Testis (tissue), 2 donors: ENCODE measurements at regions not wholly inside any gene's neighbourhood (a gene's known extent, or its start where the extent isn't known, plus 50 kb on each side); places are given as distances from the start of the nearest gene placed in this dataset.

Experiments
- DNase-seq: peaks from one replicate; pipeline ENCODE4 v3.0.0-alpha.2; 2019
- H3K27ac ChIP-seq, 2 donors: fragments of 200-600 bp; sonication (generic); one replicate each; pipeline ENCODE4 v1.5.1; 2019
- H3K27me3 ChIP-seq: fragments of 200-600 bp; sonication (generic); one replicate; pipeline ENCODE4 v1.5.1; 2019
- H3K36me3 ChIP-seq: fragments of 200-600 bp; sonication (generic); one replicate; pipeline ENCODE4 v1.5.1; 2017; ENCODE audit warnings: low read depth; ENCODE audit errors: missing control alignments
- H3K4me1 ChIP-seq: fragments of 200-600 bp; sonication (generic); one replicate; pipeline ENCODE4 v1.5.1; 2019
- H3K4me3 ChIP-seq, 2 donors: fragments of 200-600 bp; sonication (generic); one replicate each; pipeline ENCODE4 v1.5.1; 2017 to 2019
- H3K9me3 ChIP-seq: fragments of 200-600 bp; sonication (generic); one replicate; pipeline ENCODE4 v1.5.1; 2017
- CTCF ChIP-seq, 3 experiments: fragments of 450-650 bp in 2 of 3; fragments of 200-600 bp in 1 of 3; sonication (generic) in 1 of 3; IDR thresholded peaks; one replicate each; pipeline ENCODE4 v1.5.1; 2016 to 2019; ENCODE audit warnings: antibody characterized with exemption in 3 of 3, mild to moderate bottlenecking in 2 of 3, moderate library complexity in 1 of 3
- POLR2A ChIP-seq: fragments of 450-650 bp; IDR thresholded peaks from one replicate; pipeline ENCODE4 v1.6.1; 2017; ENCODE audit warnings: antibody characterized with exemption, mild to moderate bottlenecking, moderate library complexity
- WGBS, 2 donors: methylation state at CpG; one replicate each; pipeline ENCODE4 v1.1.5; 2018; 5-methylcytosine and 5-hydroxymethylcytosine counted together
- intact Hi-C: fragments of 100-400 bp; cut with DNase I; formaldehyde crosslinking; loops from one replicate; pipeline ENCODE4 v1.15.1; 2023; ENCODE audit warnings: low total_unique reads

- intact Hi-C loops = no loop called here
- WGBS, 2 donors = 69 to 73% methylated on average over 3 of the region's 3 CpGs
These were observed 137.5 kb downstream of the FAM76B start for GRCh38 chr11:95652002-95652472.

GRCh38 chr11:95650276-95650675 is 139.3 kb downstream of the FAM76B start:
- Histone ChIP-seq H3K36me3 (no peaks in the 10 kb centered on the region), H3K4me1 (peaks cover 8% of the 10 kb centered on the region), H3K4me3 (no peak overlapping the region), H3K27me3 (no peaks in the 10 kb centered on the region), H3K27ac (no peak overlapping the region), H3K9me3 (no peaks in the 10 kb centered on the region)
- no peak for DNase-seq
- 81 to 84% methylated on average over 1 of the region's 1 CpG for WGBS, 2 donors
- intact Hi-C loops = no loop called here
- TF ChIP-seq POLR2A (no peak), CTCF (IDR thresholded peaks at IDR 0.05) (no peak)

More at GRCh38 chr11:95652002-95652472, 137.5 kb downstream of the FAM76B start:
- Histone ChIP-seq H3K27me3 (no peaks in the 10 kb centered on the region), H3K36me3 (no peaks in the 10 kb centered on the region), H3K4me1 (peaks cover 8% of the 10 kb centered on the region), H3K4me3 (no peak overlapping the region), H3K27ac (no peak overlapping the region), H3K9me3 (no peaks in the 10 kb centered on the region)
- TF ChIP-seq POLR2A (no peak), CTCF (IDR thresholded peaks at IDR 0.05) (no peak)
- DNase-seq = no peak

- no peak for DNase-seq
- peak overlapping the region; percentile 56 to 63 for H3K27ac ChIP-seq
- 55 to 68% methylated on average over 2 of the region's 2 CpGs for WGBS, 2 donors
- intact Hi-C loops = no loop called here
- peaks cover 8% of the 10 kb centered on the region for H3K4me1 ChIP-seq
- no peaks in the 10 kb centered on the region for H3K36me3 ChIP-seq
- no peaks in the 10 kb centered on the region for H3K27me3 ChIP-seq
- TF ChIP-seq CTCF (IDR thresholded peaks at IDR 0.05) (no peak), POLR2A (no peak)
- no peak overlapping the region for H3K4me3 ChIP-seq
- no peaks in the 10 kb centered on the region for H3K9me3 ChIP-seq
These were observed 141.7 kb downstream of the FAM76B start for GRCh38 chr11:95647871-95648270.

GRCh38 chr11:95647355-95647754 is 142.2 kb downstream of the FAM76B start:
- TF ChIP-seq POLR2A (no peak), CTCF (IDR thresholded peaks at IDR 0.05) (no peak)
- H3K4me3 ChIP-seq = no peak overlapping the region
- no peaks in the 10 kb centered on the region for H3K27me3 ChIP-seq
- WGBS, 2 donors = 81 to 92% methylated on average over 1 of the region's 1 CpG
- H3K27ac ChIP-seq = peak overlapping the region; percentile 59 to 63
- H3K4me1 ChIP-seq = peaks cover 8% of the 10 kb centered on the region
- intact Hi-C loops = no loop called here
- H3K36me3 ChIP-seq = no peaks in the 10 kb centered on the region
- DNase-seq = no peak
- no peaks in the 10 kb centered on the region for H3K9me3 ChIP-seq

- peaks cover 14% of the 10 kb centered on the region for H3K4me1 ChIP-seq
- intact Hi-C loops = no loop called here
- peak overlapping the region in 1 of 2 donors; percentile 16 for H3K27ac ChIP-seq
- no peak for TF ChIP-seq CTCF (IDR thresholded peaks at IDR 0.05)
- TF ChIP-seq POLR2A = no peak
- no peaks in the 10 kb centered on the region for H3K27me3 ChIP-seq
- WGBS, 2 donors = 35 to 48% methylated on average over 3 of the region's 3 CpGs
- peak; percentile 14 for DNase-seq
- no peak overlapping the region for H3K4me3 ChIP-seq
- H3K36me3 ChIP-seq = no peaks in the 10 kb centered on the region
- no peaks in the 10 kb centered on the region for H3K9me3 ChIP-seq
These were observed 148.1 kb downstream of the FAM76B start for GRCh38 chr11:95641495-95641894.
